ENCODE measurements at regions not wholly inside any gene's neighbourhood (a gene's known extent, or its start where the extent isn't known, plus 50 kb on each side); places are given as distances from the start of the nearest gene placed in this dataset.

- no peak for DNase-seq (ENCODE audit: low read depth in 1 of 2, low spot score in 1 of 2)
- H3K4me3 ChIP-seq (replicated peaks; ENCODE audit: insufficient read depth, low read length): no peak overlapping the region
- no peak overlapping the region for H3K27ac ChIP-seq (replicated peaks)
- TF ChIP-seq CTCF (IDR thresholded peaks at IDR 0.05; ENCODE audit: insufficient read depth, low read length): no peak
- no peak for TF ChIP-seq GABPA (IDR thresholded peaks at IDR 0.05; ENCODE audit: low read depth)
- no peak for TF ChIP-seq POLR2AphosphoS5 (IDR thresholded peaks at IDR 0.05; ENCODE audit: low read depth)
- no peak for TF ChIP-seq SPI1 (IDR thresholded peaks at IDR 0.05; ENCODE audit: borderline replicate concordance, low read depth)
- TF ChIP-seq REST (IDR thresholded peaks at IDR 0.05; ENCODE audit: insufficient replicate concordance, low read depth): no peak
- H3K27me3 ChIP-seq (ENCODE audit: insufficient read depth, poor library complexity, severe bottlenecking): no peaks in the 10 kb centered on the region
Measured at GRCh38 chr6:147621263-147621662, 112.8 kb downstream of the SAMD5 start.

GRCh38 chr6:147621961-147622360, 113.5 kb downstream of the SAMD5 start:
- Histone ChIP-seq H3K4me3 (replicated peaks; ENCODE audit: insufficient read depth, low read length) (no peak overlapping the region), H3K27ac (replicated peaks) (no peak overlapping the region), H3K27me3 (ENCODE audit: insufficient read depth, poor library complexity, severe bottlenecking) (no peaks in the 10 kb centered on the region)
- TF ChIP-seq SPI1 (IDR thresholded peaks at IDR 0.05; ENCODE audit: borderline replicate concordance, low read depth) (no peak), GABPA (IDR thresholded peaks at IDR 0.05; ENCODE audit: low read depth) (no peak), REST (IDR thresholded peaks at IDR 0.05; ENCODE audit: insufficient replicate concordance, low read depth) (no peak), POLR2AphosphoS5 (IDR thresholded peaks at IDR 0.05; ENCODE audit: low read depth) (no peak), CTCF (IDR thresholded peaks at IDR 0.05; ENCODE audit: insufficient read depth, low read length) (no peak)
- DNase-seq (ENCODE audit: low read depth in 1 of 2, low spot score in 1 of 2): no peak

- no peak for DNase-seq (ENCODE audit: low read depth in 1 of 2, low spot score in 1 of 2)
- Histone ChIP-seq H3K27ac (replicated peaks) (no peak overlapping the region), H3K27me3 (ENCODE audit: insufficient read depth, poor library complexity, severe bottlenecking) (no peaks in the 10 kb centered on the region), H3K4me3 (replicated peaks; ENCODE audit: insufficient read depth, low read length) (no peak overlapping the region)
- TF ChIP-seq POLR2AphosphoS5 (IDR thresholded peaks at IDR 0.05; ENCODE audit: low read depth) (no peak), REST (IDR thresholded peaks at IDR 0.05; ENCODE audit: insufficient replicate concordance, low read depth) (no peak), SPI1 (IDR thresholded peaks at IDR 0.05; ENCODE audit: borderline replicate concordance, low read depth) (no peak), CTCF (IDR thresholded peaks at IDR 0.05; ENCODE audit: insufficient read depth, low read length) (no peak), GABPA (IDR thresholded peaks at IDR 0.05; ENCODE audit: low read depth) (no peak)
Measured at GRCh38 chr6:147624946-147625515, 116.5 kb downstream of the SAMD5 start.

Measured in HL-60 (cell line).